ENCODE measurements at regions not wholly inside any gene's neighbourhood (a gene's known extent, or its start where the extent isn't known, plus 50 kb on each side); places are given as distances from the start of the nearest gene placed in this dataset.

- no peak for TF ChIP-seq EZH2 (IDR thresholded peaks at IDR 0.05; ENCODE audit: insufficient read depth, poor library complexity, severe bottlenecking)
- TF ChIP-seq EZH2phosphoT487 (IDR thresholded peaks at IDR 0.05; ENCODE audit: insufficient read depth, low read depth) = no peak
Observed at GRCh38 chr4:162456106-162456505, 292.3 kb upstream of the FSTL5 start.
